ENCODE measurements at regions not wholly inside any gene's neighbourhood (a gene's known extent, or its start where the extent isn't known, plus 50 kb on each side); places are given as distances from the start of the nearest gene placed in this dataset.

DNA sequence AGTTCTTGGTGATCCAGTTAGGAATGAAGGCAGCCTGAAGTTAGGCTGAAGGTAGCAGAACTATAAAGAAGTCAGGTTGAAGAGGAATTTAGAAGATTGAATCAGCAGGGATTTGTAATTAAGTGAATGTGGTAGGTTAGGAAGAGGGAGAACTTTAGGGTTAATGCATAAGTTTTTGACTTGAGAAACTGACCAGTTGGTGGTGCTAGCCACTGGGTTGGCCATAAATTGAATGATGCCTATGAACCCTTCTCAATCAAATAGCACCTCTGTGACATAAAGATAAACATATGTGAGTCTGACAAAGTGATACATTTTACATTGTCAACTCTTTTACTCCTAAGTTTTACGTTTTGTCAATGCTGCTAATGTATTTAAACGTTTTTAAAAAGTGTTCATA is 290.6 kb upstream of the NAV3 start:
- TF ChIP-seq CTCF (IDR thresholded peaks at IDR 0.05; ENCODE audit: extremely low read depth, missing control alignments) = no peak
- no peak for DNase-seq (ENCODE audit: low spot score)

DNA sequence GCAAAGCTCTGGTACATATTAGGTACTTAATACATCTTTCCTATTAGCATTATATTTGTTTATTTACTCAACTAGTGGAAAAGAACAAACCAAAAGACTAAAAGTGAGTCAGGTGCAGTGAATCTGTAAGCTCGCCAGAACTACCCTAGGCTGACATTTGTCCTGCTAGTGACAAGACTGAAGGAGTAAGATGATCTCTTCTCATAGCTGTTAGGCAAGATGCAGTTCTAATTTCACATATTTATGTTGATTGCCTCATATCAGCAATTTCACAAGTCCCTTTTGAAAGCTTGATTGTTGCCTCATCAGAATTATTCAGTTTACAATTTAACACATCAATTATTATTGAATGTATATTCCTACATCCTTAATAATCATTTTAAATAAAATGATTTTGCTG is 293.0 kb upstream of the NAV3 start:
- no peak for DNase-seq (ENCODE audit: low spot score)
- TF ChIP-seq CTCF (IDR thresholded peaks at IDR 0.05; ENCODE audit: extremely low read depth, missing control alignments) = no peak

DNA sequence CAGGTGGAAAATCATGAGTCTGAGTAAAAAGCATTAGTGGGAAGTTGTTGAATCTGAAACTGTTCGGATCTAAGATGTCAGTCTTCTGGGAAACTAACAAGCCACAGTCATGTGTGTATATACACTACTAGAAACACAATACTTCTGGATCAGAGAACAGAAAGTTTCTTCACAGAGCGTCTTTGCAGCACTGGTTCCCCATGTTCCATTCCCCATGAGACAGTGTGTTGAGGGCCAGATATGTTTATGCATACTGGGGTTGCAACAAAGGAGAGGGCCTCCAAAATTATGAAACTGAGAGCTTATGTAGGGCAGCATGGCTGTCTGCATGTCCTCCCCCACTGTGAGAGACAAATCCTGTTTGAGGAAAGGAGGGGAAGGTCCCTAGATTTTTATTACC is 295.0 kb upstream of the NAV3 start:
- no peak for DNase-seq (ENCODE audit: low spot score)
- no peak for TF ChIP-seq CTCF (IDR thresholded peaks at IDR 0.05; ENCODE audit: extremely low read depth, missing control alignments)

DNA sequence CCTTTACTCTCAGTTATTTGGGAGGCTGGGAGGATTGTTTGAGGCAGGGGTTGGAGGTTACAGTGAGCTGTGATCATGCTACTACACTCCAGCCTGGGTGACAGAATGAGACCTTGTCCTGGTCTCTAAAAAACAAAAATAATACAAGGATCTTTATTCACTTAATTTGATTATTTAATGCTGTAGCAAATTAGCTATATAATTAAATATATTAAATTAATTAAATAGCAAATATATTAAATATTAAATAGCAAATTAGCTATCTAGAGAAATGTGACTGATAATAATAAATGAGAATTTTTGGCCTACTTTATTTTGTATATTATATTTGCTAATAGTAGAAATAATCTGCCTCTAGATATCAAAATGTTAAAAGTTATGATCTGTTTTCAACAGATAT is 298.8 kb upstream of the NAV3 start:
- no peak for TF ChIP-seq CTCF (IDR thresholded peaks at IDR 0.05; ENCODE audit: extremely low read depth, missing control alignments)
- no peak for DNase-seq (ENCODE audit: low spot score)

- no peak for TF ChIP-seq CTCF (IDR thresholded peaks at IDR 0.05; ENCODE audit: extremely low read depth, missing control alignments)
- DNase-seq (ENCODE audit: low spot score) = no peak
Measured at GRCh38 chr12:77522247-77522646, 308.4 kb upstream of the NAV3 start.

DNA sequence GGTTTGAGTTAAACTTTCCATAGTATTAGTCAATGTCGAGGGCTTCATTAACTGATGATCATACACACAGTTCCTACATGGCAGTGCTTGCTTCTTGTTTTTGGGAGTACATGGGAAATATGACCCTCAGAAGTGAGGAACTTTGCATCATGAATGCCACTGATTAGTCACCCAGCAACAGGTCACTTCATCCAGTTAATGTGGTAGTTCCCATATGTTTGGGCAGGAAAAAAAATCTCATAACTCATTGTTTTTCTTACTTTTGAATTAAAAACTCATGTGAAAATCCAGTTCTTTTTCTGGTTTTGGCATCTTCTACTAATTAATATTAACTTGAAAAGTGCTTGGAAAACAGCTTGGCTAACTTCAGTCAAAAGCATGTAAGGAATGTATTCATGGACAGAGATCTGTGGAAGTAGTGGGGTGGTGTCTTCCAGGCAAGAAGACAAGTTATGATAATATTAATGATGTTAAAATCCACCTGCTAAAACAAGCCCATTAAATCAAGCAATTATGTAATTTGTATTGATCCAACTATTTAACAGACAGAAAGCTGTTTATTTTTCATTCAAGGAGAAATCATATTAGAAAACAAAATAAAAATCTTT is 309.1 kb upstream of the NAV3 start:
- TF ChIP-seq CTCF (IDR thresholded peaks at IDR 0.05; ENCODE audit: extremely low read depth, missing control alignments) = no peak
- no peak for DNase-seq (ENCODE audit: low spot score)

DNA sequence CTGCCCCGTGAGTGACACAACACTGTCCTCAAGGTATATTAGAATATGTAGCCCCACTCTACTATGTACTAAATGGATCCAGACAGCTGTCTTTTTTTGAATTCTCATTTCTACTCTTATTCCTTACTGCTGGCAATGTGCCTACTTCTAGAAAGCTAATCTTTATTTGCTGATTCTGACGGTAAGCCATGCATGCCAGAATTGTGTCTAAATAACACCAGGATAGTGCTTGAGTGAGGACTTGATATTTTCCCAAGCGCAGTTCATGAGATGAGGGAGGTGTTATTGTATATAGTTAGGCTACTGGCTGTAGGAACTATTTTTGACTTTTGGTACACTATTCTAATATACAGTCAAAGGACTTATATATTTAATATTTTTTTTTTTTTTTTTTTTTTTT is 316.2 kb upstream of the NAV3 start:
- no peak for DNase-seq (ENCODE audit: low spot score)

More for the DNA sequence above, 316.2 kb upstream of the NAV3 start:
- TF ChIP-seq CTCF (IDR thresholded peaks at IDR 0.05; ENCODE audit: extremely low read depth, missing control alignments) = no peak
